NCI-H460 (cell line): ENCODE measurements at regions not wholly inside any gene's neighbourhood (a gene's known extent, or its start where the extent isn't known, plus 50 kb on each side); places are given as distances from the start of the nearest gene placed in this dataset.

ENCODE experiments used
- DNase-seq: peaks from one replicate; pipeline ENCODE4 v3.0.0-alpha.2; 2016; ENCODE audit warnings: low read depth; ENCODE audit errors: extremely low read depth

DNA sequence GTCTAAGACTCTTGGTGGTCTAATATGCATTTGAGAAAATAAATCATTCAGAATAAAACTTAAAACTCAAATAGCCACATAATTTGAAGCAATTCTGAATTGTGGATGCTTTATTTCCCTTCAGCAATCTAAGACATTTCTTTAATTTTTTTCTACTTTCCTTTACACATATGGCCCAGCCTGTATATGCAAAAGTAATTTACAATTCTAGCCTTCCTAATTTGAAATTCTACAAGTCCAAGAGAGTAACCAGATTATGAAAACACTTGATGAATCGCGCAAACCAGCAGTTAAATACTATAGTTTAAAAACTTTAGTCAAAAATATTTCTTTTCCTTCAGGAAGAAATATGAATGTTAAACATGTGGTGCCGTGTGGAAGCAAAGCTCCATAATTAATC, 1014.2 kb downstream of the TUSC7 start:
- no peak for DNase-seq

DNA sequence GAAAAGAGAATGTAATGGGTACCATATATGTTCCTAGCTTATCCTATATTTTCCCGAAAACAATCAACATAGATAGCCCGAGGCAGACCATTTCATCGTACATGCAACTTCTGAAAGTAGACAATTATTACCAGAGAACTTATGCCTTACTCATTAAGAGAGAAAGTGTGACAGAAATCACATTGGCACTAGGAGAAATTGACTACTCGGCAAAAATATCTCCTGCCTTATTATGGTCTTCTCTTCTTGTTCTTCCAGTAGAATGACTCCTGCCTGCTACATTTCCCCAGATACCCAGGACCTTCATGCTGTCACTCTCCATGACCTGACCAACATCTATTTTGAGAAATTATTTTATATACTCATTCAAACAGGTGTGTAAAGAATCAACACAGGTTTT, 1015.7 kb downstream of the TUSC7 start:
- DNase-seq: no peak

DNA sequence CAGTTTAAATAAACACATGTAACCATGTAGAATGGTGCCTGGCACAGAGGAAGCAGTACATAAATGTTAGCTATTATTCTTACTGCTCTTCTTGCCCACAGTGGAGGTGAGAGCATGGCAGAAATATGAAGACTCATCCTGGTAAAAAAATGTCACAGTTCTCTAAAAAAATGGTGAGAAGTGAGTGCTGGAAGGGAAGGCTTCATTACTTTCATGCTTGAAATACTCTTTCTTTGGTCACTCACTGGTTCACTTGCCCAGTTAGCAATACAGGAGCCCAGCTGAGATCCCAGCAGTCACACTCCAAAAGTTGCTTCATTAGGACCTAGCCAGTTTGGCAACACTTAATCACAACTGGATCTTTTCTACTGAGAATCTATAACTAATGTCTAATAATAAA, 1017.2 kb downstream of the TUSC7 start:
- DNase-seq: no peak

DNA sequence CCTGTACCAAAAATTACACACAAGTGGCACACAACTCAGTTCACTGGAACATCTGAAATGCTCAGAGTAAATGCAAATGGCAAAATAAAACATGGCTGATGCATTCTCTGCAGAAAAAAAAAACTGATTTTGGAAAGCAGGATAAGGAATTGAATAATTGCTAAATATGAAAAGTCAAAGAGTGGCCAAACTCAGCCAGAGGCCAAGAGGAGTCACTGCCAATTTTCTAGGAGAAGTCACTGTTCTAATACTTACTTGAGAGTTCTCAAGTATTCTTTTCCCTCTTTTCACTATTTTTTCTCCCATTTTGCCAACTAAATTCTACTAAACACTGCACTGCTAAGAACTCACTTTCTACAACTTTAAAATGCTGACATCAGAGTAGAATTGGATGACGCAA, 1018.6 kb downstream of the TUSC7 start:
- no peak for DNase-seq

DNA sequence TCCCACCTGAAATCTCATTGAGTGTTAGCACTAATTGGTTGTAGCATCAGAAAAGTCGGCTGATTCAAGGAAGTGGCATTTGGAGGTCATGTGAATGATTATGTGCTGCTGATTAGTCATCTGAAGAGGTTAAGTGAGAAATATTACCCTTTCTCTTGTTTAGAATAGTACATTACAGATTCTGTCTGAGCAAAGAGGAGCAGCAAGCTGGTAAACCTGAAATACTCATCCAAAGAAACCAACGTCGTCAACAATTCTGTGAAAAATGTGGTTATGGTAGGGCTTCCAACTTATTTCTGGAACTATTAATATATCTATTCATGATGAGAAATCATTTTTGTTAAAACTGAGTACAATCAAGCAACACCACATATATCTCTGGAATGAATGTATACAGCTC, 1024.9 kb downstream of the TUSC7 start:
- DNase-seq: peak; percentile 21

DNA sequence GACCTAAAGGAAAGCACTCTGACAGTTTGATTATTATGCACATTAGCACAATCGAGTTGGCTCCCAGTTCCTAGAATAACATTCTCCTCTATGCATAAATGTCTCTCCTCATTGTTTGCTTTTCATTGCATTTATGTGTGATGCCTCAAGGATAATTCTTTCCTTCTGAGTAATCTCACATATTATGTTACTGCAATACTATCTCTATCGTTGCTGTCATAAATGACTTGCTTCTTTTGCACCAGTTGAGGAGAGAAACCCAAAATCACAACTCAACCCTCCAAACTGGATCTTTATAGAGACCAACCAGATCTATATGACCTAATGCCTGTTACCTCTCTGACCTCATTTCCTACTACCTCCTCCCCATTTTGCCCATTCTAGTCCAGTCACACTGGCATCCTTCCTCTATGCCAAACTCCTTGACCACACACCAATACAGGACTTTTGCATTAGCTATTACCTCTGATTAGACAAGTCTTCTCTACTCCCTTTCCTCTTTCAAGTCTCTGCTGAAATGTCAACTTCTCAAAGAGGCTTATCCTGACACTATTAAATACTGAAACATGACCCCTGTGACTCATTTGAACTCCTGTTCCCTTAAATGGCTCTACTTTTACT, 1026.0 kb downstream of the TUSC7 start:
- peak; percentile 79 for DNase-seq

DNA sequence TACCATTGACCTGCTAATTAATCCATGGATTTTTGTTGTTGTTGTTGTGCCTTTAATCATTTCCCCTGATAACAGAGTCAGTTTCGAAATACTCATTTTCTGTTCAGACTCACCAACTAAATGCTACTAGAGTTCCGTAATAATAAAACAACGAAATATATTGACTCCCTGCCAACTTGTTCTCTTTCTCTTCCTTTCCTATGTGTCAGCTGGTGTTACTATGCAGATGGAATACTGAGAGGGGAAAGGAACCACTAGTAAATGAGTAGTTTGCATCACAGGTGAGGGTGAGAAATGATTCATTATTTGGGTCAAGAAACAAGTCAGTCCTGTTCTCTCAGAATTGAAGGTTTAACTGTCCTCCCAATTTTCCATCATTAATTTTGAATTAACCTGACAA, 1027.3 kb downstream of the TUSC7 start:
- no peak for DNase-seq

DNA sequence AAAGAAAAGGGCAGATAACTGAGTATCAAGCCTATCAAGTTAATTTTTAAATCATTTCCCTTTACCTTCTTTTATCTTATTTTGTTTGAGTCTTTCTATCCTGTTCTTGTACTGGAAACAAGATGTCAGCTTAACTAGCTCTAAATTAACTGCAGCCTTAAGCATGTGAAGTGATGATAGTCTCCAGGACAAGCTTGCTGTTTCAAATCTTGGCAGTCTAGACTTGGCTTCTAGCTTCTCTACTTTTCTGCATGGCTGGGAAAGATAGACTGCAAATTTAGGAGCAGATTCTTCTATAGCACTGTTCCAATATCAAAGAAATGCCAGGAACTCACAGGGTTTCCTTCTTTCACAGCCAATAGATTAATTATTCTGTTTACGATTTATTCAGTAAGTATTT, 1034.4 kb downstream of the TUSC7 start:
- DNase-seq: no peak

DNA sequence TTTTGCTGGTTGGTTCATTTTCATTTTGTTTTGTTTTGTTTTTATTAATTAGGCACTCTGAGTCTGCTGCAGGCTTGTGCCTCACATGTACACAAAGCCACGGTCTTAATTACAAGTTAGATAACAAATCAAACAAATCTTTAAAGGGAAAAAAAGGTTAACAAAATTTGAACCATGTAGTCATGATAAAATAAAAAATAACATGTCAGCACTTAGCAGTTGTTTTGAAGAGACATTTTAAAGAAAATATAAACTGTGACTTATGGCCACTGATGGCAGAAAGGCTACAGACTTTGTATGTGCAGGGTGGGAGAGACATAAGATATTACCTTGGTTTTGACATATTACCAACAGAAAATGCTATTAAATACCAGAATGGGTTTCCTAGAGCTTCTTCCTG, 1035.4 kb downstream of the TUSC7 start:
- DNase-seq: no peak

DNA sequence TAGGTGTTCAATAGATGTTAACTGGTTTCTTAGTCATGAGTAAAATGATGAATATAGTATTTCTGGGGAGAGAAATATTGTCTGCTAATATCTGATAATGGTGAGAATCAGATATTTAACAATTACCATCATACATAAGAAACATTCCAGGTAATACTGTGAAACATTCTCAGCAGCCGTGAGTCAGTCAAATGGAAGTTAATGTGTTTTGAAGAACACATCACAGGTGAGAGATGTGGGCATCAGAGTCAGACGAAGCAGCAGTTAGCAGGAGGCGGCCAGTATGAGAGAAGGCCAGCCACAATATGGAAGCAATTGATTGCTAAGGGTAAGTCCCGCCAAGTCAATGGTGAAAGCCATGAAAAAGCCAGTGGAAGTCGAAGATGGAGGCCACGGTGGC, 1035.9 kb downstream of the TUSC7 start:
- DNase-seq: no peak

DNA sequence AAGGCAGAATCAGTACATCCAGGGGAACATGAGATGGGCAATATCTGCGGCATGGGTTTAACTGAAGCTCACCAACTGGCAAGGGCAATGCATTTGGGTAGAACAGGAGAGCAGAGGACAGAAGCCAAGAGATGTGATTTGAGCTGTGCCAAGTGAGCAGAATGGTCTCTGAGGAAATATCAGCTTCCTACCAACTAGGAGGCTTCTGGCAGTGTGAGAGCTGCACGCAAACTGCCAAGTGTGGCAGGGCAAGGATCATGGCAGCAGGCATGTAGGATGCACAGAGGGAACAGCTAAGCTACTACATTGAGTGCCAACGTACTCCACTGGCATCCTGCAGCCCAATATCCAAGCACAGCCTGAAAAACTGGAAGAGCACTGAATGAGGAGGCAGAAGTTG, 1036.5 kb downstream of the TUSC7 start:
- DNase-seq: no peak

DNA sequence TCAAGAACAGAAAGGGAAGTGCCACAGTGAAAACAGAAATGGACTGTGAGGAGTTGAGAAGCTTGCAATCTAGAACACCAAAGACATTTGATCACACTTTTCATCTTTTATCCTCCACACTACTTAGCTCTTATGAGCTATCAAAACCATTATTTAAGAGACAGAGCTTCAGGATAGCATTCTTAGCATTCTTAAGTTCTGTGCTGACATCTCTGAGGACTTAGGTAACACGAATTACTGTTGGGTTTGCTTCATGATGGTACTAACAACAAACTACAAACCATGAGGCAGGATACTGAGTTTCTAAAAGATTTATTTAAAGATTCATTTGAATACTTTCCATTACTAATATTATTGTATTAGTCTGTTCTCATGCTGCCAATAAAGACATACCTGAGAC, 1038.6 kb downstream of the TUSC7 start:
- no peak for DNase-seq

DNA sequence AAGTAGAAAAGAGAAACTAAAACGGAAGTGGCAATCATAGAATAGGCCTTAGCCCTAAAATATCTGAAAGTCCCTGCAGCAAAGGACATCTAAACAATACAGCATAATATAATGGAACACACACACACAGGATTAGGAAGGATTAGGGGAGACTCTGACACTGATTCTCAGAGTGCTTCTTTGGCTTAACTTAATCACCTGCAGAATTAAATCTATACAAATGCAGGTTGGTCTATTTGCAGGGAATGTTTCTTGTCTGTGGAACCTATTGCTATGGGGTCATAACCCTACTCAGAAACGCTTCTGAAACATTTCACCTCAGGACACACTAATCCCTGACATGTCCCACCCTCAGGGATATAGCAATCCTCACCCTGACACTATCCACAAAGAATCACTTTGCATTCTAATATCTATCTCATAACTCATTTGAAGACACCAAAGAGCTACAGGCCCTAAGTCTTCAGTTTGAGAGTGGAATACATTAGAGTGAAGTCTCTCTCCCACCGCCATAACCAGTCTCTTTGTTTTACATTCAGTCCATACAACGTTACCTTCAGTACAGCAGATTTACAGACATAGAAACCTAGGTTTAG, 1041.2 kb downstream of the TUSC7 start:
- DNase-seq: no peak

DNA sequence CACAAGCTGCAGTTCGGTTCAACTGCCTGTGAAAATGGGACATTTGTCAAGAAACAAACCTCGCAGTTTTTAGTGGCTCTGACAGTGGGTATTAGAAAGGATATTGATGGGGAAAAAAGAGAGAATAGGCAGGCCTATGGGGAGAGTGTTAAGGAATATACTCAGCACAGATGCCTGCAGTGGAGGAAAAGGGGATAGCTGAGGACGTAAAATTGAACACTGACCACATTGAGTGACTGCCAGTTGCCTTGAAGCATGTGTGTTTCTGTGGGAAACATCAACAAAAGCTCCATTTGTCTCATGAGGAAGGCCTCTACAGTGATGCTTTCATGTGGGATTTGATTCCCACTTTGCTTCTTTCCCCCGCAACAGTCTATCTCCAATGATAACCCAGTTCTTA, 1042.1 kb downstream of the TUSC7 start:
- no peak for DNase-seq

DNA sequence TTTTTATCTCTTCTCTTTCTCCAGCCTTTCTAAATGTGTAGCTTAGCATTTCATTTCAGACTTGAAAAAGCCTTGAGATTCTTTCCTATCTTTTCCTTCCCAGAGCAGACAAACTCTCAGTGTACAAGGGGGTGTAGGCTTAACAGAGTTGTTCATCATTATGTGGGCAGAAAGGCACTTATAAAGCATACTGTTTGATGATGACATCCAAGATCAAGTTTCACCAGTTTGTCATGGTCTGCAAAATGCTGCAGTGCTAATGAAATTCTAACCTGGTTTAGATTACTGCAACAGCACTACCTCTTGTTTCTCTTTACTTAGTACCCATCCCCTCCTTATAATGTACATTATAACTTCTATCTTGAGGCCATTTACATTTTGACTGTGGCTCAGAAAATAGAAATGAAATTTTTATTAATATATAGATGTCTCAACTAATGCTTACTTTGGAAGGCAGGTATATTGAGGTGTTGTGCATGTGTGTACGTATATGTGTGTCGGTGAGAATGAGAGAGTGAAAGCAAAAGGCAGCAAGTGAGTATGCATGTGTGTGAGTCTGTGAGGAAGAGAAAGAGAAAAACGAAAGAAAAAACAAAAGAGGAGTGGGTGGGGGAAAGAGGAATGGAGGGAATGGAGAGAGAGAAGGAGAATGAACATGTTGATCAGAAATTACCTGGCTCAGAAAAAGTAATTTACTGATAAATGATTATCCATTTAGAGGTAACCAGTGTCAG, 1043.6 kb downstream of the TUSC7 start:
- no peak for DNase-seq

DNA sequence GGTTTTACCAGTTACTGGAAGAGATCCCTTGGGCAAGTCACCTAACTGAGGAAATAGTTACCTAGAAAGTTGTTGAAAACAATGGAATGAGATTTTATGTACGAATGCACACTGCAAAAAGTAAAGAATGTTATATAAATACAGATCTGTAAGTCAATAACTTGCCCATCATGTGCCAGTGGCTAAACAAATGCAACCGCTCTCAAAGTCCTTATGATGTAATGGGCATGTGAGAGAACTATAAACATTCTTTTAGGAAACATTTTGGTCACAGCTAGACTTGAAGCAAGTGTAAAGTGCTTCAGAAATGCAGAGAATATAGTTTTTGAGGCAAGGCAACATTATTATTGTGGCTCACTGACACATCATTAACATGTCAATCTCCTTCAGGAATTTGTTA, 1044.5 kb downstream of the TUSC7 start:
- DNase-seq: no peak

DNA sequence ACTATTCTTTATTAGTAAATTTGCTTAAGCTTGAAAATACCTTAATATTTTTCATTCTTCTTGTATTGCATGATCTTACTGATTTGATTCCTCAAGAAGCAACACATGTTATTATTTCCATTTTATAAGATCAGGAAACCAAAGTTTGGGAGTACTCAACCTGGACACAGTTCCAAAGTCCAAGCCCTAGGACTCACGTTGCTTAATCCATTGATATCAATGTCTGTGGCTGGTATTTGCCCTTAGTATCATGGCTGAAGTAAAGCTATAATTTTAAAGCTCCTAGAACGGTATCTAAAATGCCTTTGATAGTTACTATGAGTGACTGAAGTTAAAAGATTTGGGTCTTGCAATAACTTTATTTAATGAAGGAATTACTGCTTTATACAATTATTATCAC, 1045.3 kb downstream of the TUSC7 start:
- DNase-seq: no peak

DNA sequence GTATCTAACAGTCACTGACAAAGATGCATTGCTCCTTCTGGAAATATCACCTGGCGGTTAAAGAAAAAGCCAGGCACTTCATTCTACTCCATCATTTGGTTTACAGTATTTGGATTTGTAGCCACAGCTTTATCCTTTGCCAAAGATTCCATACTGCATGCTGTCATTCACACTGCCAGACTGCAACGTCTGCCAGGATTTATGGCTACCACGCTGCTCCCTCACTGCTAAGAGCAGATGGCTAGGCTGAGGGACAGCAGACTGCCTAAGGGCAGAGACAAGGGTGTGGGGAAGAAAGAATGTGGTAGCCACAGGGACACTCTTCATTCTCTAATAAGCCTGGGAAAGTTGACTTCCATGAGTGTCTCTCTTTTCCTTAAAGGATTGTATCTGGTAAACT, 1047.0 kb downstream of the TUSC7 start:
- DNase-seq: no peak

DNA sequence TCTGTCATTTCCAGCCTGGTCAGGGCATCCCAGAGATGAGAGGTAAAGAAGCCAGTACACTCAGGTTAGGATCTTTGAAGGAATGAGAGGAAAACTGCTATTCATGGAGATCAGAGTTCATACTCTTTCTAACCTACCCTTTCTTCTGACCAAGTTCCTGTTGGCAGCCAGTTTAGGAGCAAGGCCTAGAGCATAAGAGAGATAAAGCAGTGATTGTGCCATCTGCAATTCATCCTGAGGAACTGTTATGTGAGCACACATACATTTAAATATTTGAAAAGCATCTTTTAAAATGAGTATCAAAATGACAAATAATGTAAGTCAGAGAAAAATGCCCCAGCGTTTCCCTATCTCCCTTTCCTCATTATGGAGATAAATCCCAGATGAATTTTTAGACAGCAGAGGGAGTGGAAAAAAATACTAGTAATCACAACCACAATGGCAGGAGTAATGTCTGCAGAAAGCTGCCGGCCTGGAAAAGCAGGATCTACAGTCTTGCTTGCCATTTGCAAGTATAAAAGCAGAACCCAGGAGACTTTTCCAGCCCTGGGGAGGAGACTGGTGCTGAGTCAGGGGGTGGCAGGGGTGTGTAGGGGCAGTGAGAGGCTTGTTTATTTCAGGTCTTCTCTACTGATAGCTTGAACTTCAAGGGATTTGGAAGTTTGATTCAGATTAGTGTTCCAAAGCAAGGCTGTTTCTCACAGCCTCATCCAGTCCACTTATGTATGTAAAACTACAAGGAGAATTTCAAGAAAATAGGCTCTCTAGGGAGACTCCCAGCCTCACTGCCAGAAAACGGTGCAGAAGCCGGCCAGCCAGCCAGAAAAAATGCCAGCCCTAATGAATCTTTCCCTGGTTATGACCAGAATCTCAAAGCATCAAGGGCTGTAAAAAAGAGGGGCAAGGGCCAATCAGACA, 1052.4 kb downstream of the TUSC7 start:
- DNase-seq: no peak

DNA sequence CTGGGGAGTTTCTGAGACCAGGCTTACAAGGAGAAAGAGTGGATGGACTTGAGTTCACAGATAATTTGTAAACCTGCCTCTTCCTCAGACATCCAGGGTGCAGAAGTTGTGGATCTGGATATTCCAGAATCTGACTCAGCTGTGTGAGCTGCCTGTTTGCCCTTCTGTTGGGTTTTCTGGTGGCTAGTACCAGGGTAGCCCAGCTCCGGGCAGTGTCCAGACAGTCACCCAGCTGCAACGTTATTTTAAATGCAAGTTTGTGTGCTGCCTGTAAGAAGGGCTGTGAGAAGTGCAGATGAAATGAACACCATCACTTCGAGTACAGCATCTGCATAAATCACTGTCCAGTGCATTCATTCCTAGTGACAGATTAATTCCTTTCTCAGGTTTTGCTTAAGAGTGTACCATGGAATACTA, 1053.0 kb downstream of the TUSC7 start:
- DNase-seq: no peak

DNA sequence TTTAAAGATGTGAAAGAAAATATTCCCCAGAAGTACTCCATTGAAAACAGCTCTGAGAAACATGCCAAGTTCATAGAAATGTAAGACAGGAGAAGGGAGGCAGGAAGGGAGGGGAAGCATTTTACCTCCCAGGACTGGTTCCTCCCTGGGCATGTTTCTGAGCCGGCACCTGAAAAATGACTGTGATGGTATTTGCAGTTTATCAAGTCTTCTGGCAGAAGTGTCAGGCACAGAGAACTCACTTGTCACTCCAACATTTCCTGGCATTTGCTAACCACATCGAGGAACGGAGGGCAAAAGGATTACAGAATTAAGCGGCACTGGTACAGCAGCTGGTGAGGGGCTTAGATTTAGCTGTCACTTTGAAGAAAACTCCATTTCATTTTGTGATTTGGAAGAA, 1054.0 kb downstream of the TUSC7 start:
- no peak for DNase-seq
